NCI-H345 treated with DMSO at 0.1 percent for 48 hours (cell line): ENCODE measurements at regions not wholly inside any gene's neighbourhood (a gene's known extent, or its start where the extent isn't known, plus 50 kb on each side); places are given as distances from the start of the nearest gene placed in this dataset.
"Not testable (repeated sequence)": the region's sequence is repeated elsewhere in the genome, so short reads cannot be mapped to it uniquely, and the experiment has no call there.

Source experiments
- DNase-seq: peaks from one replicate; lab custom pipeline; 2025; ENCODE audit not compliant: unreplicated experiment; lab: John Stamatoyannopoulos, UW

DNA sequence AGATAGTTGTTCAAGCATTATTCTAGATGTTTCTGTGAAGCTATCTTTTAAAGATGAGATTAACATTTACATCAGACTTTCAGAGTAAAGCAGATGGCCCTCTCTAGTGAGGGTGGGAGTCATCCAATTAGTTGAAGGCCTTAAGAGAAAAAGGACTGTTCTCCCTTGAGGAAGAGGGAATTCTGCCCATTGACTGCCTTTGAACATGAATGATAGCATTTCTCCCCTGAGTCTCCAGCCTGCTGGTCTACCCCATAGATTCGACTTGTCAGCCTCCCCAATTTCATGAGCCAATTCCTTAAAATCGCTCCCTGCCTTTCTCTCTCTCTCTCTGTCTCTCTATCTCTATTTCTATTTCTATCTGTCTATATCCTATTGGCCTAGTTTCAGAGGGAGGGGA is 115.5 kb downstream of the EBLN2 start:
- DNase-seq = no peak

DNA sequence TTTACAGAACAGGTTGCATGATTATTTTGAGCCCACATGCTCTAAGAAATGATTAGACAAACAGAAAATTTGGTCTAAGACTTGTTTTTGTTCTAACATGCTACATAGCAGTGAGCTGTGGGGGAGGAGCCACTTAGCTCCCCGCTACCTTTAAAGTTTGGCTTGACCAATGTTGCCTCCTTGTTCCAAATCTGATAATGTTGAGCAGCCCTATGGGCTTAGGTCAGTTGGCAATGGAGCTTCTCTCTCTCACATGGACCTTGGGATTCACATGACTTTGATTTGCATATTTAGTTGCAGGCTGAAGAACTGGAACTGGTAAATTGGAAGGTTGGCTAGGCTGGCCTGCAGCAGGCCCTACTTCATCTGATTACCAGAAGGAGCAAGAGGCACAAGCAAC is 116.4 kb downstream of the EBLN2 start:
- no peak for DNase-seq

DNA sequence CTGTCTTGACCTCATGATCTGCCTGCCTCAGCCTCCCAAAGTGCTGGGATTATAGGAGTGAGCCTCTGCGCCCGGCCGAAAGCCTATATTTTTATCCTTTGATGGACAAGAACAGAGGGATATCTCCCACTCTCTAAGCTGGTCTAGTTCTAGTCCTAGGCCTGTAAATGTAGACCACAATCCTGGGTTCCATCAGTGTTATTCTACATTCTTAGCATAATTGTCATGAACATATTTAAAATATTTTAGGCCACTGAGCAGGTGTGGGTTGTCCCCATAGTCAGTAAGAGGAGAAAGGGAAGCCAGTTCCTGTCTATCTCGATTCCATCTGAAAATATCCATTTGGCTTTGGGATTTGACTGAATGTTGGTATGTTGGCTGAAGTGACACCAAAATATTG is 118.1 kb downstream of the EBLN2 start:
- DNase-seq = no peak

DNA sequence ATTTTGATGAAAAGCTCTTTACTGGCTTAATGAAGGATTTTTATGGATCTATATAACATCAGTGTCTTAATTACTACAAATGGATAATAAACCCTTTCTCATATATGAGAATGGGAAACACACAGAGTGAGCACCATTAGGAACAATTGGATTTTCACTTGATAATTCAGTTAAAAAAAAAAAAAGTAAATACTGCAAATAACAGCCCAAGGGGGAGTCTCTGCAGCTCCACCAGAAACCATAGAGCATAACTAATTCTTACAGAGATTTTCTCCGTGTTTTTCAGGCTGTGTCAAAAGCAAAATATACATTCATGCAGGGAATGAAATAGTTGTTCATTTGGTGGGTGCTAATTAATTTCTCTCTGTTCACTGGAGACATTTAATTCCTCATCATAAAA is 125.3 kb downstream of the EBLN2 start:
- DNase-seq = no peak

DNA sequence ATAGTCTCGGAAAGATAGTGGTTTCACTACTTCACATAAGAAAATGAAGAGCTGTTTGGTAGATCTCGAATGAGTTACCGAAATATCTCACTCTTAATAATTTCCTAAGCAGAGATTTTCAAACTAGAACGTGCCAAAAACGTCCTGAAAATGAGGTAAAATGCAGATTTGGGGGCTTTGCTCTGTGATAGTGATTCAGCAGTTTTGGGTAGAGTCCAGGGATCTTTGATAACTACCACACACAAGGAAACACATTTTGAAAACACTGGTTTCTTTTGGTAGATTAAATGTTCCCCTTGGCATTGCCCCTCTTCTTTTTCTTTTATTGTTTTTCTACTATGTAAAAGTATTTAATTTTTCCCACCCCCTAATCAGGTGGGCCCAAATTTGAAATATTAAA is 125.9 kb downstream of the EBLN2 start:
- no peak for DNase-seq

DNA sequence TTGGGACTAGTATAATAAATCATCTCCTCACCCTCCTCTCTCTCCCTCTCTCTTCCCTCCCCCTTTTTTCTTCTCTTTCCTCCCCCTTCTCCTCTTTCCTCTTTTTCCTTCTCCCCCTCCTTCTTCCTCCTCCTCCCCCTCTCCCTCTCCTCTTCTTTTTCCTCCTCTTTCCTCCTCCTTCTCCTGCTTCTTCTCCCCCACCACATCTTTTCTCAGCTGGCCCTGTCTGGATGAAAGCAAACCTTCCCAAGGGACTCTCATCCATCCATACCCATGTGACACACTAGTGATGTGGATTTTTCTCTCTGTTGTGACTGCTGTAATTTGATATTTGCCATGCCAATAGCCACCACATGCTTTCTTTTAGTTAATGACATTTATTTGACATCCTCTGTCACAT is 127.2 kb downstream of the EBLN2 start:
- DNase-seq = no peak

DNA sequence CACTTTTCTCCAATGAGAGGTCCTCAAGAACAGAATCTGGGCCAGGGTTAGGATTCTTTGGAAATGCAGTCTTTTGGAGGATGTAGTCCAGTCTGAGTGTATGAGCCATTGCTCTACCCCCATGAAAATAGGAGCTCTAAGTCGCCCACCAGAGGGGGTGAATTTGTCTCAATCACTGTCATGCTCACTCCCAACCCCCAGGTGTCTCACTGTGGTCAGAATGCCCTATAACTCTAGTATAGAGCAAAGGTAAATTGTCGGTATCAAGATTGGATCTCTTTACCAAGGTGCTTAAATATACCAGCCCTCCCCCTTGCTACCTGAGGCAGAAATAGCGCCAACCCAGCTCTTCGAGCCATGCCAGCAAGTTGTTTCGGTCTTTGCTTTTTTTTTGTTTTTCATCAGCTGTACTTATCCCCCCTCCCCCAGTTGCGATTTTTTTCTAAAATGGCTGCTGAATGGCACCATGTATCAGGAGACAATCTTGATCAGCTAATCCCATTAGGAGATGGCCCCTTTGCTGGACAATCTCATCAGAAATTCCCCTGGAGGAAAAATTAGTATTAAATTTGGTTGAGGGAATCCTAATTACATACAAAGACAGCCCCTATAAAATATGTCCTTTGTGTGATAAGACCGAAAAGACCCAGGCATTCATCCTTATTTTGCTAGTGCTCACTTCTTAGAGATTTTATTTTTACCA is 130.7 kb downstream of the EBLN2 start:
- DNase-seq = no peak

DNA sequence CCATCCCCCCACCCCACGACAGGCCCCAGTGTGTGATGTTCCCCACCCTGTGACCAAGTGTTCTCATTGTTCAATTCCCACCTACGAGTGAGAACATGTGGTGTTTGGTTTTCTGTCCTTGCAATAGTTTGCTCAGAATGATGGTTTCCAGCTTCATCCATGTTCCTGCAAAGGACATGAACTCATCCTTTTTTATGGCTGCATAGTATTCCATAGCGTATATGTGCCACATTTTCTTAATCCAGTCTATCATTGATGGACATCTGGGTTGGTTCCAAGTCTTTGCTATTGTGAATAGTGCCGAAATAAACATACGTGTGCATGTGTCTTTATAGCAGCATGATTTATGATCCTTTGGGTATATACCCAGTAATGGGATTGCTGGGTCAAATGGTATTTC is 132.5 kb downstream of the EBLN2 start:
- not testable (repeated sequence) for DNase-seq

DNA sequence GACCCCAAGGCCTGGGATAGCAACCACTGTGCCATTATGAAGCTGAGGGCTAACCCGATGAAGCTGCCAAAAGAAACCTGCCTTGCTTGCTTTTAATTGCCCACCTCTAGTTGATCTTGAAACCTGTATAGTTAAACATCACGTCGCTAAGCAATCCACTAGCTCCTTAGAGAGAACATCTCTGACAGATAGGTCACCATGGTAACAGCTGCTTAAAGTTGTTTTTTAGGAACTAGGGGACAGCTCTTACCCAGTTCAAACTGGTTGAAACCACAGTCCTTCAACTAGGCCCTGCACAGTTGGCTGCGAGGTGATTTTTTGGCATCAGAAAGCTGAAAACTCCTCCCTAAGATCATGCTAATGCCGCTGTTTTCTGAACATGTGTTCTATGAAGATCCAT is 135.7 kb downstream of the EBLN2 start:
- DNase-seq = no peak

DNA sequence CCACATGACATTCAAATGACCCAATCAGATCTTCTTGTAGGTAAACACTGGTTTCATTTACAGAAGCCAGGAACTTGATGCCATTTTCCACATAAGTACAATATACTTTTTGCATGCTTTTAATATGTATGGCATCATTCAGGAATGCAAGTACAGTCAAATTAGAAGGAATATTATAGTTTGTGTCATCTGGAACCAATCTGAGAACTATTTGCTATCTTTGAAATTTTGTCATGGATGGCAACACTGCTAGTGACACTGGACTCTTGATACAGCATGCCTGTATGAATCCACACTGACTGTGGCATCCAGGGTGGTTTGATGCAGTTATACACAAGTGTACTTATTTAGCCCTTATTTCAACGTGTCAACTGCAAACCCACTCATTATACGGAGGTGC is 141.6 kb downstream of the EBLN2 start:
- DNase-seq = no peak

DNA sequence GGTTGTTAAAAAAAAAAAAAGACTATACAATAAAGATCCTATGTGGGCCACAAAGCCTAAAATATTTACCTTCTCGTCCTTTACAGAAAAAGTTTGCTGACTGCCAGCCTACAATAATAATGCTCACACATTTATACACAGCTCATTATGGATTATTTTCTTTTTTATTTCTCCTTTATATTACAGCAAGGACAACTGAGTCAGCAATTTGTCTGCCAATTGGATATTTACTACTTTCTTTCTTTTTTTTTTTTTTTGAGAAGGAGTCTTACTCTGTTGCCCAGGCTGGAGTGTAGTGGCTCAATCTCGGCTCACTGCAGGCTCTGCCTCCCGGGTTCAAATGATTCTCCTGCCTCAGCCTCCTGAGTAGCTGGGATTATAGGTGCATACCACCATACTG is 142.2 kb downstream of the EBLN2 start:
- no peak for DNase-seq

DNA sequence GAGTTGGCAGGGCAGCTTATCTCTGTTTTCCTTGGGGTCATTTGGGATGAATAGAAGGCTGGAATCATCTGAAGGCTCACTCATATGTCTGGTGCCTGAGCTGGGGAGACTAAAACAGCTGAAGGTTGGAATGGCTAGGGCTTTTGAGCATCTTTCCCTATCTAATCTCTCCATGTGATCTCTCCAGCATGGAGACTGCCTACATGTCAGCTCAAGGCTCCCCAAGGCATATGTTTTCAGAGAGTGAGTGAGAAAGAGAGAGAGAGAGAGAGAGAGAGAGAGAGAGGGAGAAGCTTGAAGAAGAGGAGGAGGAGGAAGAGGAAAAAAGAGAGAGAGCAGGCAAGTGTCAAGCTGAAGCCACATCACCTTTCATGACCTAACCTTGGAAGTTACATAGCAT is 143.4 kb downstream of the EBLN2 start:
- DNase-seq = no peak

DNA sequence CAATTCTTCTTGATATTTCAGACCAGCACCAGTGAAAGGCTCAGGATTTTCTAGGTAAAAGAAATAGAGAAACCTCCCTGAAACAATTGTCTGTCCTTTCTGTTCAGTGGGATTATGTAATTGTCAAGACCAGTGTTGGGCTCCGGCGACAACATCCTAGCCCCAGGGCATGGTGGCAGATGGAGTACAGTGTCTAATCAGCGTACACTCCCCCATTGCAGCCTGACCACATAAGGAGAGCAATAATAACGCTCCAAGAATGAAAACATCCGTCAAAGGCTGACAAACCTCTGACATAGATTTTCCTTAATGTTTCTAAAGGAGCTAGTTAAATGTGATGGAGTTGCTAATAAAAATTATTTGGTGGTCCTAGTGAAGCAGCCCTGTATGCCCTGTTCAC is 144.6 kb downstream of the EBLN2 start:
- no peak for DNase-seq

DNA sequence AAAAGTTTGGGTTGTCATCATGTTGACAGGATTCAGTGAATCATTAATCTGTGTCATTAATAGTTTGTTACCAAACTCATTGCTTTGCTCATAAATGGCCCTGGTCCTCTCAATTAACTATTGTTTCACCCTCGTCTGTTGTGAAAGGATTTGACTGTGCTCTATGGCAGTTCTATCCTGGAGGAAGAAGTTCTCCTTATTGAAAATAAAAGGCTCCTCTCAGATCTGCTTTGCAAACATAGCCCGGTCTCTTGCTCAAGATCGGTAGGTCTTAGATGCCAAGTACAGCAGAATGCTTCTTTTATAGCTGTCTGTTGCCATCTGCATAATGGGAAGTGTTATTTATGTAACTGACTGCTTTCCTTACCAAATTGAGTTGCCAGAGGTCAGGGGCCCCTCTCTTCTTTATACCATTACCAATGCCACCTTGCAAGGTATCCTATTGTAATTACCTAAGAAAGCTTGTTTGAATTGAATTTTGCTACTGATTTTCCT is 146.5 kb downstream of the EBLN2 start:
- no peak for DNase-seq

DNA sequence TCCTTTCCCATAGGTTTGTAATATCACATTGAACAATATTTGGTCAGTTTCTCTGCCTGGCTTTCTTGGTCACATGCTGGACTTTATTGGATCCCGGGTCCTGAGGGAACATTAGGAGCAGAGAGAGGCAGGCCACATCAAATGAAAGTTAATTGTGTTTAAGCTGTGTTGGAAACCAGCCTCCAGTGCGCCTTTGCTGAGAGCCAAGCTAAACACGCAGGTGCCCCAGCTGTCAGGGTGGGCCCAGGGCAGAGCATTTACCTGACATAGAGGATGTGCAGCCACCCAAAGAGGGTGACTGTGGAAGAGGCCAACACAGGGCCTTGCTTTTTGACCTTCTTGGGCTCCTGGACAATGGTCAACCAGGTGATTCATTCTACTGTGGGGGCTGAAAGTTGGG is 149.3 kb downstream of the EBLN2 start:
- no peak for DNase-seq

DNA sequence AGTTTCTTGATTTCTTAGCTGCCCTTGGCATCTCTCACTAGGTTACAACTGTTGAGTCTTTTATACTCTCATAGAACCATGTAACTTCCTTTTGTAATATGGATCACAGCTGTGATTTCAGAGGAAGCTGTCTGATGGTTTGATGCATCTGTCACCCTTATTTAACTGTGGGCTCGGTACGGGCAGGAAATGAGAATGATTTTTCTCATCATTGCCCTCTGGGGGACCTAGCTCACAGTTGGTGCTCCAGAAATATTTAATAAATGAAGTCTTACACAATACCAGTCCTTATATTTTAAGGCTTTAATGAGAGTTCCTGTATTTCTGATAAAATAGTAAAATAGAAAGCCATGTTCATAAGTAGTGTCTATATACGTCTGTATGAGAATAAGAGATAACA is 151.2 kb downstream of the EBLN2 start:
- DNase-seq = no peak

DNA sequence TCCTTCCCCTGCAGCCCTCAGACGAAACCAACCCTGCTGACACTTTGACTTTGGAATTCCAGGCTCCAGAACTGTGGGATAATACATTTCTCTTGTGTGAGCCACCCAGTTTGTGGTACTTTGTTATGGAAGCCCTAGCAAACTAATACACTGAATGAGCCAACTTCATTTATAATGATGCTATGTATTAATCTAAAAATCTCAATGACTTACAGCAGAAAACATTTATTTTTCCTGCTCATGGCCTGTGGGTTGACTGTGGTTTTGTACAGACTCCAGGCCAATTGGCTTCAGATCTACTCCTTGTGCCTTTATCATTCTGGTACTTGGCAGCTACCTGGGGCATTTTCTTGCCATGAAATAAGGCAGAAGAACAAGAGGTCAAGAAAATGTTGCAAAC is 152.4 kb downstream of the EBLN2 start:
- no peak for DNase-seq

DNA sequence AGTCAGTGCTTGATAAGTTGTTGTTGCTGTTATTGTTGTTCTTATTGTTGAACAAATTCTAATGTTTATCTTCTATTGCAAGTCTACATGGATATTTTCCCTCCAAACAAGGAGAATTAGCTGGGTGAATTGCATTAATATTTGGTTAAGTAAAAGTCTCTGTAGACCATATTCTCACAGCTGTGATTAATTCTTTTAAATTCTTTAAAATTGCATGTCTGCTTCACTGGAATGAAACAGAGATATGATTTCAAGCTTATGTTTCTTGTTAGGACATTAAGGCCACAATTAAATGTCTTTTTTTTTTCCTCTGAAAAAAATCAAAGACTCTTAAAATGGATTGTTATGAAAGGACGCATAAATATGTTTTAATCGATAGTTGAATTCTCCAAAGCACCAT is 153.4 kb downstream of the EBLN2 start:
- no peak for DNase-seq

DNA sequence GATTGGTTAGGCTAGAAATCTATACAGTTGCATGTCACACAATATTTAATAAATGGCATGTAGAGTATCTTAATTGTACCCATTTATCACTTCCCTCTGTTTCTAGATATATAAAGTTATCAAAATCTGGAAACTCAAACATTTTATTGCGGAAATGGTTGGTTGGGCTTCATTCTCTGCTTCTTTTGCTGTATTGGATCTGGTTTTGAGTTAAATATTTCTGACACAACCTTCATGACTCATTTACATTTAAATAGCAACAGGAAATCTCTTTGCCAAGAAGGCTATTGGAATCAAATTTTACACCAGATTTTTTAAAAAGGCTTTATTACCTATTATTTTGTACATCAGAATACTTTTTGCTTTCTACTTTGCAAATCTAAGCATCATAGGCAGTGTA is 153.8 kb downstream of the EBLN2 start:
- no peak for DNase-seq

DNA sequence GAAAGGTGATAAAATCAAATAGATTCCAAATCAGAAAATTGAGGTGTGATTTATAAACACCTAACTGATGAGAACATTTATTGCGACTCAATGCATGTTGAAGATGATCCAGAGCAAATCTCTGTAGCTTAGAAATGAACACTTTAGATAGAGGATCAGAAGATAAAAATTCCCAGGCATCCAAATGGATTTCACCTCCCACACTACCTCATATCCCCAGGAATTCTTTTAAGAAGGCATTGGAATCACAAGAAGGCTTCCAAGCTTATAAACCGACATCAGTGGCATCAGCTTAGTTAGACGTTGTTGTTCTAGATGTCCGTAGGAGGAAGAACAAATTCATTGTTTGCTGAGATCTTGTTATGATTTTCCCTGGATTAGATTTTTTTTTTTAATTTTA is 154.4 kb downstream of the EBLN2 start:
- DNase-seq = no peak

DNA sequence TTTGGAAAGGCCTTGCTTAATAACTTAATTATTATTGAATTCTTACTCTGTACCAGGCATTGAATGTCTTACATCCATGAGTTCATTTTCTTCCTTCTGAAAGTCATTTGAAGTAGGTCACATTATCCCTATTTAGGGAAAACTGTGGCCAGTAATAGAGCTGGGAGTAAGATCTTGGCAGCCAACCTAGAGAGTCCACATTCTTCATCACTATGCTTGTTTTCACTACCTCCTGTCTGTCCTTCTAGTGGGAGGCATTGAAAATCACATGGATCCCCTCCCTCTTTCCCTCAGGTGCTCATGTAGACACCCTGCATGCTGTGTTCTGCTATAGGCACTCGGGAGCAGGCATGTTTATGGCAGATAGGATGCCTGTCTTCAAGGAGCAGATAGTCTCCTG is 154.9 kb downstream of the EBLN2 start:
- no peak for DNase-seq

DNA sequence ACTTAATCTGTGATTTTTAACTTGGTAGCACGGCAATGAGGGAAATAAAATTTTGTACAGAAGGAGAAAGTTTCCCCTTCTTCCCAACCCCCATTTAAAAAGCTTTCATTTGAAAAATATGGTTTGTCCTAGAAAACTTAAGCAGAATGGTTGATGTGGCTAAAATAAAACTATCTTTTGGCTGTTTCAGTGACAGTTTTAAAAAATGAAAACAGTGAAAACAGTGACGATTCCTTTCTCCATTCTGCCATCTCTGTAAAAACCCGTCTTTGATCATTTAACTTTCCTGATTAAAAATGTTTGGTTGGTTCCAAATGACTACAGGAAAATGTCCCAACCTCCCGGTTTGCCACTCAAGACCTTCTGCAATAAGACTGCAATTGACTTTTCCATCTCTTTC is 160.7 kb downstream of the EBLN2 start:
- no peak for DNase-seq

DNA sequence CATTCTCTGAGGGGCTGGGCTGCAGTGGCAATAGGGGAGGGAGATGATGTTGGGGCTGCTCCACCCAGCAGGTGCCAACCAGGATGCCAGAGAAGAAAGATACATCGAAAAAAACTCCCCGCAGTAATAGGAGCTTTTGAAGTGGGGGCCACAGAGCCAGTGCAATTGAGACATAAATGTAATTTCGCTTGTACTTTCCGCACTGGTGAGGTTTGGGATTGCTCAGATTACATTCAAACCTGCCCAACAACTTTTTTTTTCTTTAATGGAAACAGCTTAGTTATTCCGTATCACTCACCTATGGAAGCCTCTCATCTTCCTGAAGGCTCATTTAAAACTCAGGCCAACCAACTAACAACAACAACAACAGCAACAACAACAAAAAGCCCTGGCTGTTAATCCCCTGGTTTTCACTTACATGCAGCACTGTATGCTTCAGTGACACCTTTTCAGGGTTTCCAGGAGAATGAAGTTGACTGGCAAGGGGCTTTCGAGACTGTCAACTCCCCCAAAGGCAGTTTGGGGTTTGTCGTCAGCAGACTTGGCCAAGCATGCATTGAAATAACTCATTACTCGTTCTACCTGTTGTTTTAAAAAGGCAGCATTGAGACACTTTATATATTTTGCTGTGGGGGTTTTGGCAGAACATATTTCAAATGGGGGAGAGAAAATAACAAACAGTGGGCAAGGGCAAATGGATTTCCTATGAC is 163.8 kb downstream of the EBLN2 start:
- no peak for DNase-seq
